NCI-H2196 (cell line): ENCODE measurements at regions not wholly inside any gene's neighbourhood (a gene's known extent, or its start where the extent isn't known, plus 50 kb on each side); places are given as distances from the start of the nearest gene placed in this dataset.
A peak's percentile ranks its signal among the peaks of the same experiment; 100 is the strongest.

Experiments used
- DNase-seq: peaks from one replicate; lab custom pipeline; 2025; ENCODE audit not compliant: unreplicated experiment; lab: John Stamatoyannopoulos, UW

DNA sequence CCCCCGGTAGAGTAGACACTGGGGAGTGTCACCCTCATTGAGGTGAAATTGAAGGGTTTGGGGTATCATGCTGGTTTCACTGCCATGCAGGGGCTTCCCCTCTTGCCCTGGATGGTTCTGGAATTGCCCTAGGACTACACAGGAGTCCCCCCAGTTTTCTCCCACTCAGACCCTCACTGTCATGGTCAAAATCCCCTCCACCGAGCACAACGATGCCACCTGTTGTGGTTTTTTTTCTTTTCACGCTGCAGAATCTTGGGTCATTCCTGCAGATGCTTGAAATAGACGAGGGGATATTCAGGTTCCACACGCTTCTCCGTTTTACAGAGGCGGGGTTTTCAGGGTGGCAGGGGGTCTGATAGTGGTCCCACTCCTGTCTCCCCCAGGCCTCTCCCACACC lies 255.6 kb downstream of the ENGASE start:
- no peak for DNase-seq

DNA sequence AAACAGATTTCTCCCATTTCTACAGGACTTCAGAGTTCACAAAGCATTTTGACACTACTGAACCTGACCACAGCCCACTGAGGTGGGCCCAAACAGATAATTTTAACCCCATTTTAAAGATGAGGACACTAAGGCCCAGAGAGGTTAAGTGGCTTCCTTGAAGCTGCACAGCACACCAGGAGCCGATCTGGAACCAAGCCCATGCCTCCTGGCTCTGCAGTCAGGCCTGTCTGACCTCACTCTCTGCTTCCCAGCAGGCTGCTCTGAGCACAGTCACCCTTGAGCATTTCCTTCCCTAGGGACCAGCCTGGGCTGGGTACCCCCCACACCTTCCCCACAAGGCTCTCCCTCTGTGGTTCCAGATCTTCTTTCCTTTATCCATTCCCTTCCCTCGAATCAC lies 252.2 kb downstream of the ENGASE start:
- no peak for DNase-seq

DNA sequence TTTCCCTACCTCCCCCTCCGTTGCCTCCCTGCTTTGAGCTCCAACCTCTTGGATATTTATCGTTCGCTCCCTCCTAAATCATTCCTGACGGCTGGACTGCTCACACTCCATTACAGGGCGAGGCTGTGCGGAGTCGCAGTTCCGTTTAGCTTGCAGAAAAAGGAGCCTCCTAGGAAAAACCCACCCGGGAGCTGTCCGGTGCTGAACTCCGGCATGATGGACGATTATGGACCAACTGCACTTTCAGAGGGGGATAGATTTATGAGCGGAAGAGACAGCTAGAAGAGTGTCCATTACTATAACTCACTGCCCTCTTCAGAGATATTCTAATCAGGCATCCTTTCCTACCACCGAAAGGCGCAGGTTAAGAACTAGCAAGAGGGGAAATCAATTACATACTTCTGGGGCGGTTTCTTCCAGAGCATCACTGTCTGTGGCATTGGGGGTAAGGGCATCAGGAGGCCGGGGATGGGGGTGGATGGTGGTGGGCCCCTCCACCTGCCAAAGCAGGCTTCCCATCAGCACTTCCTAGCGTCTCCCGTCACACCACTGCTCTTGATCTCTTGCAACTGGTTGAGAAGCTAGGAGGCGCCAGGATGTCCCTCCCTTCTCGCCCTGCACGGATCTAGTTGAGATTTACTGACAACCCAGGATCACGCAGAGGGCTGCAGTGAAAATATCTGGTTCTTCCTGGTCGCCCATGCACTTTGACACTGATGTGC lies 251.2 kb downstream of the ENGASE start:
- DNase-seq, result no peak

DNA sequence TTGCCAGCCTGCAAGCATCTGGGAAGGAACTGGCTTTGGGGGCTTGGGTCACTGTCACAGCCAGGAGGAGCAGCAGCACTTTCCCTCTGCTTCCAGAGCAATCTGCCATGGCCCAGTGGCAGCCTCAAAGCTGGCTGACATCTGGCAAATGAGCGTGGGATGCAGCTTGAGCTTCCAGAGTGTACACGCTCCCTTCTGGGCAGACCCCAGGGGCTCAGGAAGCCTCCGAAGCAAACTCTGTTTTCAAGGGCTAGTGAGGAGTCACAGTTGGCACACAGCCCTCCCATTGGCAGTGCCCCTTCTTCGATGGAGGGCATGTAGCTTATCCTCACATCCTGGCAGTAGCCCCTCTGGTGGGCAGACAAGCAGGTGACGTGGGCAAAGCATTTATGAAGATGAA lies 249.6 kb downstream of the ENGASE start:
- DNase-seq, result no peak

DNA sequence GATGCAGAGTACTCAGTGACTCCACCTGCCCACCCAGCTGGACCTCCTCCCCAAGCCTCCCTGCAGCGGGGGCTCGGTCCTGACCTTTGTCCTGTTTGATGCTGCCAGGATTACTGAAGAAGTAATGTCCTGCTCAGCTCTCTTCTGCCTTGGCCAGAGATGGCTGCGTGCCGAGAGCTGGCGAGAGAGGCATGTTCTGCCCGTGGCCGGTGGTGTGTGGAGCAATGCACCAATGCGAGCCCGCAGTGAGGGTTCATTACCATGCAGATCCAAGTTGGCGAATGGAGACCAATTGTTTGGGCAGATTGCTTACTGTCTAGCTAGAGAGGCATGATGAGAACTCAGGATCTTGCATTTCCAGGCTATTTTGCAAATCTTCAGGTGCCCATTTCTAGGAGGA lies 248.9 kb downstream of the ENGASE start:
- DNase-seq, result no peak

- no peak for DNase-seq
Measured at GRCh38 chr17:79322211-79323123, 247.8 kb downstream of the ENGASE start.

DNA sequence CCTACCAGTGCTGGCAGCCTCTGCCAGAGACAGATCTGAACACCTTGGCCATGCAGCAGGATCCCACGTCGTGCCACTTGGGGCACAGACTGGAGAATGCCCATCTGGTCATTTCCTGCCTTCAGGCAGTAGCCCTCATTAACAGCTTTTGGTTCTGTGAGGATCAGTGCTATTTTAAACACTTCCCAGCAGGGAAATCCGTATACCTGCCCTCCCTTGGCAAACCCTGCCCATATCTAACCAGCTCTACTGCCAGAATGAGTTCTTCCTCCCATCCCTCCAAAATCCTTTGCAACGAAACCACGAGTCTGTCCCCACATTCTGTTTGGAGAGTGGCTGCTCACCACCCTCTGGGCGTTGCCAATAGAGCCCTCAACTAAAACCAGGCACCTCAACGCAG lies 245.7 kb downstream of the ENGASE start:
- DNase-seq, result no peak

DNA sequence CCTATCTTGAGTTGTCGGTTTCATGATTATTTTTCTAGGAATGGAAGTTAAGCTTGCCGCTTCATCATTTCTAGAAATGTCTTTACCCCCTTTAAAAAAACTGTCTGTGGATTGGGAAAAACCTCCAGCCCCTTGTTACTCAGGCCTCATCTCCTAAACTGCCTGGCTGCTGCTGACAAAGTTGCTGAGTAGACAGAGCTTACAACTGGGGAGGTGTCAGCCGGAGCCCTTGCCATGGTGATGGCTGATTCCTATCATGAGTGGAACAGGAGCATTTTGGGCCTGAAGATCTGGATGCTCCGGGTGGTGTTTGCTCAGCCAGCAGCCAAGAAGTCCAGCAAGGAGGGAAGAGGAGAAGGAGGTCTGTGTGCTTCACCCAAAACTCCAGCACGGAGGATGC lies 243.3 kb downstream of the ENGASE start:
- no peak for DNase-seq

DNA sequence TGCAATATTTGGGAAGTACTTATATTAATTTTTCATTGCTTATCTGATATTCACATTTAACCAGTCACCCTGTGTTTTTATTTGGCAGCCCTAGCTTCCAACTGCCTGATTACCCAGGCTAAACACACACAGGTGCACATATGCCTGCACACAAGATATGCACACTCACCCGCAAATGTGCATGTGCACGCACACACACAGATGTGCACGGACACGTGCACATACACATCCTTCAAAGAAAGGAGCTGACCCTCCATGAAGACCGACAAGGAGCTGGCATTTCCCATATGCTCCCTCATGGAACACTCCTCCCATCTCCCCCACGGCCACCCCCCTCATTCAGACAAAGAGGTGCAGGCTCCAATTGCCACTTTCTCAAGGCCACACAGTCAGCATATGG lies 242.2 kb downstream of the ENGASE start:
- DNase-seq, result no peak

DNA sequence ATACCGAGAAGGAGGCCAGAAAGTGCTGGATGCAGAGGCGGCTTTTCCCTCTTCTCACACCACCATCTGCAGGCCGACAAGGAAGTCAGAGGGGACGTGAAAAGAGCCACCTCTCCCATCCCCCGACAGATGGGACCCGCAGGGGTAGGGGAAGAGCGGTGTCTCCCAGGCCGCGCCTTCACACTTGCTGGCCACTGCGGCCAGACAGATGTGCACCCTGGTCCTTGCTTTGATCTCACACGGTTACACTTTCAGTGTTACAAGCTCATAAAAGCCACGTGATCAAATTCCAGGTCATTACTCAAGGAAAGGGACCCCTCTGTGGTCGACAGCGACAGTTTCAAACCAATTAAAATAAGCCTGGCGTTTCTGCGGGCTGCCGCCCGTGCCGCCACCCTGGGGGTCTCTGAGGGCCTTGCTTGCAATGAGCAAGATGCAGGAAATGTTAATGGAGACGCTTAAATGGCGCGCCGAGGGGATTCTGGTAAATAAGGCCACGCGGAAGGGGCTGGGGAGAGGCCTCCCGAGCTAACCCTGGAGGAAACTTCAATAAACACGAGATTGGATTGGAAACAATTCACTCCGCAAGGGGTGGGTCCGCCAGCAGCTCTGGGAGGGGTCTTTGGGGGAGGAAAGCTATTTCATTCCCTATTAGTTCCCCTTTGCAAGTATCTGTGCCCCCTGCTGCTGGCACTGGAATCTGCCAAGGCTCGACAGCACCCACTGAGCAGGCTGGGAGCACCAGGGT lies 240.9 kb downstream of the ENGASE start:
- DNase-seq, result no peak

- no peak for DNase-seq
Measured at GRCh38 chr17:79314617-79315357, 240.2 kb downstream of the ENGASE start.

- no peak for DNase-seq
Measured at GRCh38 chr17:79311373-79311772, 236.7 kb downstream of the ENGASE start.

- DNase-seq, result peak; percentile 92
Measured at GRCh38 chr17:79306424-79307318, 232.0 kb downstream of the ENGASE start.

DNA sequence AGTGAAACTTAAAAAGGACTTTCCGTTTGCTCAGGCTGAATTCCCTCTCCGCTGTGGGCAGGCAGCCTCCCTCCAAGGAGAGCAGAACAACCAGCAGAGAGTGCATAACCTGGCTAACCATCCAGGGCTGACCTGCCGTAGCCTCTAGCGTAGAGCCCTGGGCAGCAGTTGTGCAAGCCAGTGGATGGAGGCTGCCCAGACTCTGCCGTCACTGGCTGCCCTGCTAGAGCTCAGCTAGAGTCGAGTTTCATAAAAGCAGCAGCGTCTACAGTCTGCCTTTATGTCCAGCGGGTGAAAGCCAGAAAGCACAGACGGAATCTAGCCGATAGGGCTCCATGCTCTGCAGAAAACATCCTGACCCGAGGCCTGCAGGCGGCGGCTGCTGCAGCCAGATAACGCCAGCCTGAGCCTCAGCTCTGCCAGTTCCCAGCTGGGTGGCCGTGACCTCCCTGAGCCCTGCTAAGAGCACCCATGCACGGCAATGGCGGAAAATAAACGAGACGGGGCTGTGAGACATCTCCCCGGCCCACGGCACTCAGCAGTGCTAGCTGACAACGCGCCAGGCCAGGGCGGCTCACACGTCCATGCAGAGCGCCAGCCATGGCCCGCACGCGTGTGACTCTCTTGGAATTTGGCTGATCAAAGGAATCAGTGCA lies 231.3 kb downstream of the ENGASE start:
- peak; percentile 69 for DNase-seq

- no peak for DNase-seq
Measured at GRCh38 chr17:79305376-79305767, 230.7 kb downstream of the ENGASE start.

- no peak for DNase-seq
Measured at GRCh38 chr17:79304884-79305283, 230.3 kb downstream of the ENGASE start.

GRCh38 chr17:79303641-79304205 lies 229.1 kb downstream of the ENGASE start:
- DNase-seq, result no peak

GRCh38 chr17:79301469-79301868 lies 226.8 kb downstream of the ENGASE start:
- no peak for DNase-seq

DNA sequence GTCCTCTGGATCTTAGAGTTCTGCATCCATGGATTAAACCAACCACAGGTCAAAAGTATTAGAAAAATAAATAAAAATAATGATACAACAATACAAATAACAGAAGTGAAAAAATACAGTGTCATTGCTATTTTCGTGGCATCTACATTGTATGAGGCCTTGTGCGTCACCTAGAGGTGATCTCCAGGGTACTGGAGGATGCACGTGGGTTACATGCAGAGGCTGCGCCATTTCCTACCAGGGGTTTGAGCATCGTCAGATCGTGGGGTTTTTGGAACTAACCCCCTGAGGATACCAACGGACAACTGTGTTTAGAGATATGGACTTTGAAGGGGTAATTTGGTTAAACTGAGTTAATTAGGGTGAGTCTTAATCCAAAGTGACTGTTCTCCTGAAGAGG lies 224.7 kb downstream of the ENGASE start:
- no peak for DNase-seq
